ENCODE measurements at regions not wholly inside any gene's neighbourhood (a gene's known extent, or its start where the extent isn't known, plus 50 kb on each side); places are given as distances from the start of the nearest gene placed in this dataset.

DNA sequence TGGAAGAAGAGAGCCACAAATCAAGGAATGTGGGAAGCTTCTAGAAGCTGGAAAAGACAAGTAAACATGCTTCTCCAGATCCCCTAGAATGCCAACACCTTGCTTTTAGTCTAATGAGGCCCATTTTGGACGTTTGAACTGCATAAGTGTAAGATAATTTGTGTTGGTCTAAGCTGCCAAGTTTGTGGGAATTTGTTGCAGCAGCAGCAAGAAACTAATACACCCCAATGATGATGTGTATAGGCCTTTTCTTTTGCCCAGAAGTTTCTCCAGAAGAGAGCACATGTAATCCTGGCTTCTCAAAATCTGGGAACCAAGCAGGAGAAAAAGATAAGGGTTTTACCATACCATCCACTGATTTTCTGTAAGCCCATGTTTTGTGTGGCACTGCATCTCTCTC is 96.1 kb upstream of the DPT start:
- TF ChIP-seq FOXJ3 (CRISPR knock-in tag; IDR thresholded peaks at IDR 0.05; ENCODE audit: borderline replicate concordance), result no peak
- TF ChIP-seq NR3C1 (CRISPR knock-in tag; conservative IDR thresholded peaks at IDR 0.05; ENCODE audit: low read depth), result no peak
- TF ChIP-seq TCF7 (CRISPR knock-in tag; IDR thresholded peaks at IDR 0.05; ENCODE audit: low read depth), result no peak
- TF ChIP-seq MXD4 (CRISPR knock-in tag; IDR thresholded peaks at IDR 0.05; ENCODE audit: borderline replicate concordance), result no peak
- no peak for TF ChIP-seq GRHL2 (CRISPR knock-in tag; IDR thresholded peaks at IDR 0.05; ENCODE audit: insufficient replicate concordance, severe bottlenecking)
- Mint-ChIP-seq H3K9me3 (peaks cover 5% of the 10 kb centered on the region), H3K27ac (no peak overlapping the region), H3K27me3 (ENCODE audit: low read depth) (no peaks in the 10 kb centered on the region; the same call in 1 of the 2 replicates), H3K4me3 (no peak overlapping the region), H3K36me3 (no peaks in the 10 kb centered on the region), H3K4me1 (peaks cover 10% of the 10 kb centered on the region)
- ATAC-seq, result no peak
- no peak for DNase-seq (ENCODE audit: low spot score)
- ChIA-PET POLR2A (no interaction called here), CTCF (no interaction called here)

DNA sequence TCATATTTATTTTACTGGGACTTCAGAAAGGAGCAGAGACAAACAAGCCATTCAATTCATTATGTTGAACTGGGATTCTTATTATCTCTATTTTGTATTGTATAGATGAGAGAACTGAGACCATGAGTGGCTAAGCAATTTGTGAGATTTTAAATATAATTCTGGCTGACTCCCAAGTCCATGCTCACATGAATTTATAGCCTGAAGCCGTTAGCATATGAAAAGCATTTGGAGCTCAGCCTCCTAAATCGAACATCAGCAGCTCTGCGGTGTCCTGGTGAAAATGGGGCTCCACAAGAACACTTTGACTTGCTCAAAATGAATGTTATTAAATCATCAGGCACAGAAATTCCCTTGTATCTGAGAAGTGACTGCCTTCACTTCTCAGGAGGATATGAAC is 96.8 kb upstream of the DPT start:
- POLR2A ChIA-PET, result no interaction called here
- Mint-ChIP-seq H3K4me1 (peaks cover 10% of the 10 kb centered on the region), H3K27ac (no peak overlapping the region), H3K4me3 (no peak overlapping the region), H3K27me3 (ENCODE audit: low read depth) (no peaks in the 10 kb centered on the region; the same call in 1 of the 2 replicates), H3K9me3 (peaks cover 5% of the 10 kb centered on the region), H3K36me3 (no peaks in the 10 kb centered on the region)
- CTCF ChIA-PET, result no interaction called here
- TF ChIP-seq ZNF671 (CRISPR knock-in tag; IDR thresholded peaks at IDR 0.05), result no peak
- TF ChIP-seq, protein P1, sequence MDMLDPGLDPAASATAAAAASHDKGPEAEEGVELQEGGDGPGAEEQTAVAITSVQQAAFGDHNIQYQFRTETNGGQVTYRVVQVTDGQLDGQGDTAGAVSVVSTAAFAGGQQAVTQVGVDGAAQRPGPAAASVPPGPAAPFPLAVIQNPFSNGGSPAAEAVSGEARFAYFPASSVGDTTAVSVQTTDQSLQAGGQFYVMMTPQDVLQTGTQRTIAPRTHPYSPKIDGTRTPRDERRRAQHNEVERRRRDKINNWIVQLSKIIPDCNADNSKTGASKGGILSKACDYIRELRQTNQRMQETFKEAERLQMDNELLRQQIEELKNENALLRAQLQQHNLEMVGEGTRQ (CRISPR knock-in tag; IDR thresholded peaks at IDR 0.05), result no peak
- TF ChIP-seq, protein P2, sequence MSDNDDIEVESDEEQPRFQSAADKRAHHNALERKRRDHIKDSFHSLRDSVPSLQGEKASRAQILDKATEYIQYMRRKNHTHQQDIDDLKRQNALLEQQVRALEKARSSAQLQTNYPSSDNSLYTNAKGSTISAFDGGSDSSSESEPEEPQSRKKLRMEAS (CRISPR knock-in tag; IDR thresholded peaks at IDR 0.05), result no peak
- no peak for TF ChIP-seq NR1H2 (CRISPR knock-in tag; IDR thresholded peaks at IDR 0.05)
- TF ChIP-seq, protein P3, sequence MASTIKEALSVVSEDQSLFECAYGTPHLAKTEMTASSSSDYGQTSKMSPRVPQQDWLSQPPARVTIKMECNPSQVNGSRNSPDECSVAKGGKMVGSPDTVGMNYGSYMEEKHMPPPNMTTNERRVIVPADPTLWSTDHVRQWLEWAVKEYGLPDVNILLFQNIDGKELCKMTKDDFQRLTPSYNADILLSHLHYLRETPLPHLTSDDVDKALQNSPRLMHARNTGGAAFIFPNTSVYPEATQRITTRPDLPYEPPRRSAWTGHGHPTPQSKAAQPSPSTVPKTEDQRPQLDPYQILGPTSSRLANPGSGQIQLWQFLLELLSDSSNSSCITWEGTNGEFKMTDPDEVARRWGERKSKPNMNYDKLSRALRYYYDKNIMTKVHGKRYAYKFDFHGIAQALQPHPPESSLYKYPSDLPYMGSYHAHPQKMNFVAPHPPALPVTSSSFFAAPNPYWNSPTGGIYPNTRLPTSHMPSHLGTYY (CRISPR knock-in tag; IDR thresholded peaks at IDR 0.05), result no peak
- no peak for TF ChIP-seq GABPB1 (CRISPR knock-in tag; IDR thresholded peaks at IDR 0.05)
- TF ChIP-seq ZNF121 (CRISPR knock-in tag; IDR thresholded peaks at IDR 0.05), result no peak
- TF ChIP-seq ZNF317 (CRISPR knock-in tag; IDR thresholded peaks at IDR 0.05; ENCODE audit: borderline replicate concordance, low read depth), result no peak
- TF ChIP-seq CREB1 (CRISPR knock-in tag; IDR thresholded peaks at IDR 0.05), result no peak
- no peak for TF ChIP-seq GRHL2 (CRISPR knock-in tag; IDR thresholded peaks at IDR 0.05; ENCODE audit: insufficient replicate concordance, severe bottlenecking)
- TF ChIP-seq NR3C1 (CRISPR knock-in tag; conservative IDR thresholded peaks at IDR 0.05; ENCODE audit: low read depth), result no peak
- TF ChIP-seq, protein P4, sequence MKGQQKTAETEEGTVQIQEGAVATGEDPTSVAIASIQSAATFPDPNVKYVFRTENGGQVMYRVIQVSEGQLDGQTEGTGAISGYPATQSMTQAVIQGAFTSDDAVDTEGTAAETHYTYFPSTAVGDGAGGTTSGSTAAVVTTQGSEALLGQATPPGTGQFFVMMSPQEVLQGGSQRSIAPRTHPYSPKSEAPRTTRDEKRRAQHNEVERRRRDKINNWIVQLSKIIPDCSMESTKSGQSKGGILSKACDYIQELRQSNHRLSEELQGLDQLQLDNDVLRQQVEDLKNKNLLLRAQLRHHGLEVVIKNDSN (CRISPR knock-in tag; IDR thresholded peaks at IDR 0.05), result no peak
- TF ChIP-seq, protein P5, sequence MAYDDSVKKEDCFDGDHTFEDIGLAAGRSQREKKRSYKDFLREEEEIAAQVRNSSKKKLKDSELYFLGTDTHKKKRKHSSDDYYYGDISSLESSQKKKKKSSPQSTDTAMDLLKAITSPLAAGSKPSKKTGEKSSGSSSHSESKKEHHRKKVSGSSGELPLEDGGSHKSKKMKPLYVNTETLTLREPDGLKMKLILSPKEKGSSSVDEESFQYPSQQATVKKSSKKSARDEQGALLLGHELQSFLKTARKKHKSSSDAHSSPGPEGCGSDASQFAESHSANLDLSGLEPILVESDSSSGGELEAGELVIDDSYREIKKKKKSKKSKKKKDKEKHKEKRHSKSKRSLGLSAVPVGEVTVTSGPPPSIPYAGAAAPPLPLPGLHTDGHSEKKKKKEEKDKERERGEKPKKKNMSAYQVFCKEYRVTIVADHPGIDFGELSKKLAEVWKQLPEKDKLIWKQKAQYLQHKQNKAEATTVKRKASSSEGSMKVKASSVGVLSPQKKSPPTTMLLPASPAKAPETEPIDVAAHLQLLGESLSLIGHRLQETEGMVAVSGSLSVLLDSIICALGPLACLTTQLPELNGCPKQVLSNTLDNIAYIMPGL (CRISPR knock-in tag; IDR thresholded peaks at IDR 0.05), result no peak
- ATAC-seq (no peak), DNase-seq (ENCODE audit: low spot score) (no peak)

DNA sequence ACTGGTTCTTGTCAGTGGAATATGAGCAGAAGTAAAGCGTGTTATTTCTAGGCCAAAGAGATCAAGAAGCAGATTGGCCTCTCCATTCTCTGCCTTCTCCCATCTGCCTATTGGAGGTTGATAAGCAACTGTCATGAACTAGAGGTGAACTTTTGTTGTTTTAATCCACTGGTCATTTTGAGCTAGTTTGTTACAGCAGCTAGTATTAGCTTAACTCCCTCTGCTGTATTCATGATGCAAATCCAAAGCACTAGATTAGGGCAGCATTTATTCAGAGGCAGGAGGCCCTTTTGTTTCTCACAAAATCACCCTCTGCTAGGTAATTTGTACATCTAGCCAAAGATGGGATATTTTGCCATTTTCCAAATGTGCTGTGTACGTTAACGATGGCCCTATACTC is 97.3 kb upstream of the DPT start:
- DNase-seq (ENCODE audit: low spot score) (no peak), ATAC-seq (no peak)
- no peaks in the 10 kb centered on the region for H3K36me3 Mint-ChIP-seq
- no peak overlapping the region for H3K4me3 Mint-ChIP-seq
- no peaks in the 10 kb centered on the region; the same call in 1 of the 2 replicates for H3K27me3 Mint-ChIP-seq (ENCODE audit: low read depth)
- peaks cover 5% of the 10 kb centered on the region for H3K9me3 Mint-ChIP-seq
- ChIA-PET POLR2A (no interaction called here), CTCF (no interaction called here)
- no peak overlapping the region for H3K27ac Mint-ChIP-seq
- H3K4me1 Mint-ChIP-seq, result peaks cover 11% of the 10 kb centered on the region
- TF ChIP-seq, protein P6, sequence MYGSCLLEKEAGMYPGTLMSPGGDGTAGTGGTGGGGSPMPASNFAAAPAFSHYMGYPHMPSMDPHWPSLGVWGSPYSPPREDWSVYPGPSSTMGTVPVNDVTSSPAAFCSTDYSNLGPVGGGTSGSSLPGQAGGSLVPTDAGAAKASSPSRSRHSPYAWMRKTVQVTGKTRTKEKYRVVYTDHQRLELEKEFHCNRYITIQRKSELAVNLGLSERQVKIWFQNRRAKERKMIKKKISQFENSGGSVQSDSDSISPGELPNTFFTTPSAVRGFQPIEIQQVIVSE (CRISPR knock-in tag; IDR thresholded peaks at IDR 0.05; ENCODE audit: borderline replicate concordance), result no peak
- TF ChIP-seq JAZF1 (CRISPR knock-in tag; IDR thresholded peaks at IDR 0.05) (no peak), NFYB (CRISPR knock-in tag; conservative IDR thresholded peaks at IDR 0.05; ENCODE audit: low read depth) (no peak), ZNF416 (CRISPR knock-in tag; IDR thresholded peaks at IDR 0.05) (no peak), NR2C2 (CRISPR knock-in tag; IDR thresholded peaks at IDR 0.05) (no peak), ELF4 (CRISPR knock-in tag; IDR thresholded peaks at IDR 0.05; ENCODE audit: low read depth) (no peak)
- TF ChIP-seq, protein P4 (CRISPR knock-in tag; IDR thresholded peaks at IDR 0.05), result no peak
- TF ChIP-seq, protein P7, sequence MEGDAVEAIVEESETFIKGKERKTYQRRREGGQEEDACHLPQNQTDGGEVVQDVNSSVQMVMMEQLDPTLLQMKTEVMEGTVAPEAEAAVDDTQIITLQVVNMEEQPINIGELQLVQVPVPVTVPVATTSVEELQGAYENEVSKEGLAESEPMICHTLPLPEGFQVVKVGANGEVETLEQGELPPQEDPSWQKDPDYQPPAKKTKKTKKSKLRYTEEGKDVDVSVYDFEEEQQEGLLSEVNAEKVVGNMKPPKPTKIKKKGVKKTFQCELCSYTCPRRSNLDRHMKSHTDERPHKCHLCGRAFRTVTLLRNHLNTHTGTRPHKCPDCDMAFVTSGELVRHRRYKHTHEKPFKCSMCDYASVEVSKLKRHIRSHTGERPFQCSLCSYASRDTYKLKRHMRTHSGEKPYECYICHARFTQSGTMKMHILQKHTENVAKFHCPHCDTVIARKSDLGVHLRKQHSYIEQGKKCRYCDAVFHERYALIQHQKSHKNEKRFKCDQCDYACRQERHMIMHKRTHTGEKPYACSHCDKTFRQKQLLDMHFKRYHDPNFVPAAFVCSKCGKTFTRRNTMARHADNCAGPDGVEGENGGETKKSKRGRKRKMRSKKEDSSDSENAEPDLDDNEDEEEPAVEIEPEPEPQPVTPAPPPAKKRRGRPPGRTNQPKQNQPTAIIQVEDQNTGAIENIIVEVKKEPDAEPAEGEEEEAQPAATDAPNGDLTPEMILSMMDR (IDR thresholded peaks at IDR 0.05), result no peak
- TF ChIP-seq, protein P8, sequence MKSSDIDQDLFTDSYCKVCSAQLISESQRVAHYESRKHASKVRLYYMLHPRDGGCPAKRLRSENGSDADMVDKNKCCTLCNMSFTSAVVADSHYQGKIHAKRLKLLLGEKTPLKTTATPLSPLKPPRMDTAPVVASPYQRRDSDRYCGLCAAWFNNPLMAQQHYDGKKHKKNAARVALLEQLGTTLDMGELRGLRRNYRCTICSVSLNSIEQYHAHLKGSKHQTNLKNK (CRISPR knock-in tag; IDR thresholded peaks at IDR 0.05), result no peak
